HG03135 (cell line): ENCODE measurements at regions not wholly inside any gene's neighbourhood (a gene's known extent, or its start where the extent isn't known, plus 50 kb on each side); places are given as distances from the start of the nearest gene placed in this dataset.
"Not testable (repeated sequence)": the region's sequence is repeated elsewhere in the genome, so short reads cannot be mapped to it uniquely, and the experiment has no call there.

Experiments used
- ATAC-seq: cut with Tn5 transposase; IDR thresholded peaks from one replicate; pipeline ENCODE4 v1.9.1; 2021; ENCODE audit warnings: mild to moderate bottlenecking, moderate library complexity; ENCODE audit not compliant: unreplicated experiment

GRCh38 chr1:58931024-58931423 is 147.2 kb upstream of the JUN start:
- no peak for ATAC-seq

- no peak for ATAC-seq
These were observed 147.9 kb upstream of the JUN start for GRCh38 chr1:58931756-58932155.

- ATAC-seq = no peak
These were observed 149.2 kb upstream of the JUN start for GRCh38 chr1:58932859-58933598.

GRCh38 chr1:58933599-58933926 is 149.7 kb upstream of the JUN start:
- ATAC-seq = no peak

GRCh38 chr1:58934706-58935105 is 150.9 kb upstream of the JUN start:
- ATAC-seq = no peak

GRCh38 chr1:58936973-58937372 is 153.1 kb upstream of the JUN start:
- no peak for ATAC-seq

- no peak for ATAC-seq
These were observed 155.3 kb upstream of the JUN start for GRCh38 chr1:58939146-58939545.

- ATAC-seq = no peak
These were observed 156.0 kb upstream of the JUN start for GRCh38 chr1:58939666-58940370.

GRCh38 chr1:58941471-58942289 is 157.8 kb upstream of the JUN start:
- ATAC-seq = no peak

GRCh38 chr1:58942759-58943191 is 158.9 kb upstream of the JUN start:
- no peak for ATAC-seq

- no peak for ATAC-seq
These were observed 159.9 kb upstream of the JUN start for GRCh38 chr1:58943776-58944175.

- no peak for ATAC-seq
These were observed 160.6 kb upstream of the JUN start for GRCh38 chr1:58944439-58944838.

- no peak for ATAC-seq
These were observed 162.5 kb upstream of the JUN start for GRCh38 chr1:58946390-58946789.

- no peak for ATAC-seq
These were observed 164.8 kb upstream of the JUN start for GRCh38 chr1:58948671-58949070.

GRCh38 chr1:58949551-58950220 is 165.8 kb upstream of the JUN start:
- no peak for ATAC-seq

GRCh38 chr1:58950897-58951296 is 167.1 kb upstream of the JUN start:
- ATAC-seq = no peak

- ATAC-seq = not testable (repeated sequence)
These were observed 170.1 kb upstream of the JUN start for GRCh38 chr1:58953951-58954350.

- ATAC-seq = not testable (repeated sequence)
These were observed 179.4 kb upstream of the JUN start for GRCh38 chr1:58963287-58963686.

GRCh38 chr1:58964428-58964827 is 180.6 kb upstream of the JUN start:
- ATAC-seq = no peak

GRCh38 chr1:58964880-58965279 is 181.0 kb upstream of the JUN start:
- ATAC-seq = no peak
